PC-9 (cell line): ENCODE measurements at regions not wholly inside any gene's neighbourhood (a gene's known extent, or its start where the extent isn't known, plus 50 kb on each side); places are given as distances from the start of the nearest gene placed in this dataset.

Experiments
- BruUV-seq: library from RNA; stranded (reverse); fragments of 400-500 nt; replicated peaks from 2 replicates; lab custom pipeline; 2021; lab: Mats Ljungman, UMichigan
- CTCF ChIA-PET: fragments of 300-600 bp; sonication (Branson Sonifier 250); formaldehyde crosslinking; loops from one replicate; lab custom pipeline; 2022; ENCODE audit warnings: antibody characterized with exemption; lab: Charles Lee
- POLR2A ChIA-PET: fragments of 300-600 bp; sonication (Branson Sonifier 250); formaldehyde crosslinking; loops from one replicate; lab custom pipeline; 2022; ENCODE audit warnings: antibody characterized with exemption; ENCODE audit not compliant: unreplicated experiment; lab: Charles Lee
- DNase-seq, 2 experiments: peaks; one replicate each; pipeline versions ENCODE4 v3.0.0 to v3.0.0-alpha.2; 2015 to 2022; ENCODE audit warnings: mixed read lengths in 1 of 2
- H2AFZ ChIP-seq: fragments of 200-600 bp; sonication (generic); 2 replicates; pipeline ENCODE4 v1.8.1; 2017; ENCODE audit warnings: antibody characterized with exemption
- H3F3A ChIP-seq: fragments of 200-600 bp; sonication (generic); 2 replicates; pipeline ENCODE4 v1.8.1; 2017; ENCODE audit warnings: antibody characterized with exemption, mild to moderate bottlenecking, low read depth; ENCODE audit not compliant: insufficient read depth
- H3K27ac ChIP-seq: fragments of 200-600 bp; sonication (generic); 2 replicates; pipeline ENCODE4 v1.6.1; 2016; ENCODE audit warnings: mixed run types
- H3K27me3 ChIP-seq: fragments of 200-600 bp; sonication (generic); 2 replicates; pipeline ENCODE4 v1.6.1; 2016; ENCODE audit warnings: low read depth, mixed run types; ENCODE audit not compliant: insufficient read depth
- H3K36me3 ChIP-seq: fragments of 200-600 bp; sonication (generic); 2 replicates; pipeline ENCODE4 v1.6.1; 2016; ENCODE audit warnings: low read depth, mixed run types
- H3K4me1 ChIP-seq: fragments of 200-600 bp; sonication (generic); replicated peaks from 2 replicates; pipeline ENCODE4 v1.6.1; 2016; ENCODE audit warnings: mixed run types; ENCODE audit not compliant: insufficient read depth
- H3K4me2 ChIP-seq: fragments of 200-600 bp; sonication (generic); 2 replicates; pipeline ENCODE4 v1.6.1; 2017; ENCODE audit warnings: mixed run types
- H3K4me3 ChIP-seq: fragments of 200-600 bp; sonication (generic); 2 replicates; pipeline ENCODE4 v1.6.1; 2016; ENCODE audit warnings: mixed run types
- H3K79me2 ChIP-seq: fragments of 200-600 bp; sonication (generic); 2 replicates; pipeline ENCODE4 v1.6.1; 2017; ENCODE audit warnings: low read depth, mixed run types
- H3K9me2 ChIP-seq: fragments of 200-600 bp; sonication (generic); 2 replicates; pipeline ENCODE4 v1.8.1; 2017; ENCODE audit warnings: mild to moderate bottlenecking; ENCODE audit not compliant: insufficient read depth
- H3K9me3 ChIP-seq: fragments of 200-600 bp; sonication (generic); 2 replicates; pipeline ENCODE4 v1.8.1; 2016; ENCODE audit warnings: low read depth; ENCODE audit not compliant: insufficient read depth
- H4K20me1 ChIP-seq: fragments of 200-600 bp; sonication (generic); 2 replicates; pipeline ENCODE4 v1.8.1; 2017; ENCODE audit not compliant: insufficient read depth
- CTCF ChIP-seq: fragments of 200-600 bp; sonication (generic); conservative IDR thresholded peaks from 2 replicates; pipeline ENCODE4 v1.6.1; 2017; ENCODE audit warnings: mixed run types, antibody characterized with exemption, mild to moderate bottlenecking, moderate library complexity
- EZH2 ChIP-seq: fragments of 200-600 bp; sonication (generic); IDR thresholded peaks from 2 replicates; pipeline ENCODE4 v1.8.0; 2017; ENCODE audit warnings: antibody characterized with exemption, low read depth
- intact Hi-C: fragments of 100-400 bp; cut with micrococcal nuclease; formaldehyde crosslinking; loops from one replicate; pipeline ENCODE4 v1.10.0; 2022; ENCODE audit not compliant: unreplicated experiment

- CTCF ChIA-PET, result no interaction called here
- intact Hi-C loops, result no loop called here
- Histone ChIP-seq H3K4me2 (no peak overlapping the region), H3K4me1 (no peaks in the 10 kb centered on the region), H3K36me3 (no peaks in the 10 kb centered on the region), H3K79me2 (no peaks in the 10 kb centered on the region), H2AFZ (no peak overlapping the region), H3K4me3 (no peak overlapping the region), H3K9me2 (no peaks in the 10 kb centered on the region), H3K27ac (no peak overlapping the region), H3F3A (no peaks in the 10 kb centered on the region), H4K20me1 (no peaks in the 10 kb centered on the region), H3K27me3 (no peaks in the 10 kb centered on the region), H3K9me3 (no peaks in the 10 kb centered on the region)
- no peak for DNase-seq
- POLR2A ChIA-PET, result no interaction called here
- BruUV-seq, result no TSS peak
- no peak for TF ChIP-seq EZH2
- TF ChIP-seq CTCF, result no peak
Observed at GRCh38 chr9:18124760-18125159, 349.2 kb upstream of the ADAMTSL1 start.

DNA sequence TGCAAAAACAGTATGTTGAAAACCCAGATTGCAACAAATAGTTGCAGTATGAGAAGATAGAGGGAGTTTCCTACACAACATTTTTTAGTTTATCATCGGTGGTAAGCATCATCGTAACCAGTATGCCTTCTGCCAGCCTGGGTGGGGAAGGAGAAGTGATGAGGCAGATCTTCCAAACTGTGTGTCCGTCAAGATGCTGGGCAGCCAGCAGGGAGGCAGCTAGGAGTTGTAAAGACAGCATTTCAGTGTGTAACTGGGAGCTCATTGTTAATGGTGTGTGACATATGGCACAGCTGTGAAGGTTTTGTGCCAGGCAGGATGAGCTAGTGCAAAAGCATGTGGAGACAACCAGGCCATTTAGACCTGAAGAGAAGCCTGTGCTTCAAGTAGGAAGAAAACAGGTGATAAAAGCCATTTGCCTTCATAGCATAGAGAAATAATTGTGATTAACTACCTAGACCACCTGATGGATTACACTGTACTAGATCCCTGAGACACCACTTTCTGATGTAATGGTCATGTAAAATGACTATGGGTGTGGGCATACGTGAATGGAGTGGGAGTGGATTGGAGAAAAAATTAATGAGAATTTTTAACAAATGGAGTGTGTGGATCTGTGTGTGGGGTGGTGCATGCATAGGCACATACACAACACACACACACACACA is 347.0 kb upstream of the ADAMTSL1 start:
- intact Hi-C loops, result no loop called here
- no peaks in the 10 kb centered on the region for H3K9me2 ChIP-seq
- ChIA-PET POLR2A (no interaction called here), CTCF (no interaction called here)
- no peaks in the 10 kb centered on the region for H3K79me2 ChIP-seq
- no peak for TF ChIP-seq CTCF
- no peaks in the 10 kb centered on the region for H4K20me1 ChIP-seq
- no peak overlapping the region for H3K4me2 ChIP-seq
- no peaks in the 10 kb centered on the region for H3K27me3 ChIP-seq
- no peaks in the 10 kb centered on the region for H3K4me1 ChIP-seq
- no TSS peak for BruUV-seq
- no peak overlapping the region for H3K27ac ChIP-seq
- no peaks in the 10 kb centered on the region for H3K9me3 ChIP-seq
- no peaks in the 10 kb centered on the region for H3F3A ChIP-seq
- no peak overlapping the region for H3K4me3 ChIP-seq
- no peaks in the 10 kb centered on the region for H3K36me3 ChIP-seq
- no peak for DNase-seq
- no peak overlapping the region for H2AFZ ChIP-seq

GRCh38 chr9:18127499-18127875 is 346.5 kb upstream of the ADAMTSL1 start:
- CTCF ChIA-PET, result no interaction called here

More at GRCh38 chr9:18127499-18127875, 346.5 kb upstream of the ADAMTSL1 start:
- POLR2A ChIA-PET, result no interaction called here
- Histone ChIP-seq H4K20me1 (no peaks in the 10 kb centered on the region), H2AFZ (no peak overlapping the region), H3K4me3 (no peak overlapping the region), H3F3A (no peaks in the 10 kb centered on the region), H3K27ac (no peak overlapping the region), H3K4me2 (no peak overlapping the region), H3K9me2 (no peaks in the 10 kb centered on the region), H3K27me3 (no peaks in the 10 kb centered on the region), H3K79me2 (no peaks in the 10 kb centered on the region), H3K9me3 (no peaks in the 10 kb centered on the region), H3K4me1 (no peaks in the 10 kb centered on the region), H3K36me3 (no peaks in the 10 kb centered on the region)
- intact Hi-C loops, result no loop called here
- no peak for DNase-seq
- TF ChIP-seq CTCF (no peak), EZH2 (no peak)
- no TSS peak for BruUV-seq
